Endothelial cell (in vitro differentiated cells): ENCODE measurements at regions not wholly inside any gene's neighbourhood (a gene's known extent, or its start where the extent isn't known, plus 50 kb on each side); places are given as distances from the start of the nearest gene placed in this dataset.

ENCODE experiments used
- DNase-seq: peaks from one replicate; pipeline ENCODE4 v3.0.0; 2021; ENCODE audit warnings: low spot score
- H3K27ac Mint-ChIP-seq: one replicate; pipeline ENCODE4 v1.8.0; 2021; ENCODE audit warnings: mixed read lengths, inconsistent platforms; ENCODE audit not compliant: unreplicated experiment
- H3K27me3 Mint-ChIP-seq: one replicate; pipeline ENCODE4 v1.8.0; 2021; ENCODE audit warnings: mild to moderate bottlenecking, moderate library complexity, mixed read lengths, inconsistent platforms; ENCODE audit not compliant: unreplicated experiment
- H3K36me3 Mint-ChIP-seq: one replicate; pipeline ENCODE4 v1.8.0; 2021; ENCODE audit warnings: mild to moderate bottlenecking, low read depth, mixed read lengths, inconsistent platforms; ENCODE audit not compliant: unreplicated experiment
- H3K4me1 Mint-ChIP-seq: one replicate; pipeline ENCODE4 v1.8.0; 2021; ENCODE audit warnings: mild to moderate bottlenecking, mixed read lengths, inconsistent platforms; ENCODE audit not compliant: unreplicated experiment
- H3K4me3 Mint-ChIP-seq: one replicate; pipeline ENCODE4 v1.8.0; 2021; ENCODE audit warnings: mild to moderate bottlenecking, mixed read lengths, inconsistent platforms; ENCODE audit not compliant: unreplicated experiment
- H3K9me3 Mint-ChIP-seq: one replicate; pipeline ENCODE4 v1.8.0; 2021; ENCODE audit warnings: mixed read lengths, inconsistent platforms; ENCODE audit not compliant: unreplicated experiment
- CTCF ChIP-seq: fragments of 200-600 bp; sonication (generic); IDR thresholded peaks from one replicate; pipeline ENCODE4 v1.5.0; 2021; ENCODE audit warnings: antibody characterized with exemption; ENCODE audit not compliant: unreplicated experiment

- no peaks in the 10 kb centered on the region for H3K9me3 Mint-ChIP-seq
- H3K4me3 Mint-ChIP-seq: no peak overlapping the region
- no peak for TF ChIP-seq CTCF
- no peak for DNase-seq
- no peaks in the 10 kb centered on the region for H3K27me3 Mint-ChIP-seq
- H3K4me1 Mint-ChIP-seq: no peaks in the 10 kb centered on the region
- H3K27ac Mint-ChIP-seq: no peak overlapping the region
- no peaks in the 10 kb centered on the region for H3K36me3 Mint-ChIP-seq
Observed at GRCh38 chr10:88086187-88086960, 222.9 kb downstream of the PTEN start.

- Mint-ChIP-seq H3K4me1 (no peaks in the 10 kb centered on the region), H3K36me3 (no peaks in the 10 kb centered on the region), H3K27me3 (no peaks in the 10 kb centered on the region), H3K27ac (no peak overlapping the region), H3K9me3 (no peaks in the 10 kb centered on the region), H3K4me3 (no peak overlapping the region)
- DNase-seq: no peak
- TF ChIP-seq CTCF: no peak
Observed at GRCh38 chr10:88088441-88089340, 225.3 kb downstream of the PTEN start.

GRCh38 chr10:88089498-88089897 is 226.1 kb downstream of the PTEN start:
- no peak overlapping the region for H3K4me3 Mint-ChIP-seq
- H3K9me3 Mint-ChIP-seq: no peaks in the 10 kb centered on the region
- no peaks in the 10 kb centered on the region for H3K36me3 Mint-ChIP-seq
- no peak for TF ChIP-seq CTCF
- no peaks in the 10 kb centered on the region for H3K27me3 Mint-ChIP-seq
- no peak overlapping the region for H3K27ac Mint-ChIP-seq
- DNase-seq: no peak
- H3K4me1 Mint-ChIP-seq: peaks cover 3% of the 10 kb centered on the region

- Mint-ChIP-seq H3K4me3 (no peak overlapping the region), H3K27me3 (no peaks in the 10 kb centered on the region), H3K27ac (no peak overlapping the region), H3K9me3 (no peaks in the 10 kb centered on the region), H3K4me1 (peaks cover 7% of the 10 kb centered on the region), H3K36me3 (no peaks in the 10 kb centered on the region)
- DNase-seq: no peak
- TF ChIP-seq CTCF: no peak
Observed at GRCh38 chr10:88090568-88091214, 227.3 kb downstream of the PTEN start.
